ENCODE measurements at regions not wholly inside any gene's neighbourhood (a gene's known extent, or its start where the extent isn't known, plus 50 kb on each side); places are given as distances from the start of the nearest gene placed in this dataset.
"Not testable (repeated sequence)": the region's sequence is repeated elsewhere in the genome, so short reads cannot be mapped to it uniquely, and the experiment has no call there.

DNA sequence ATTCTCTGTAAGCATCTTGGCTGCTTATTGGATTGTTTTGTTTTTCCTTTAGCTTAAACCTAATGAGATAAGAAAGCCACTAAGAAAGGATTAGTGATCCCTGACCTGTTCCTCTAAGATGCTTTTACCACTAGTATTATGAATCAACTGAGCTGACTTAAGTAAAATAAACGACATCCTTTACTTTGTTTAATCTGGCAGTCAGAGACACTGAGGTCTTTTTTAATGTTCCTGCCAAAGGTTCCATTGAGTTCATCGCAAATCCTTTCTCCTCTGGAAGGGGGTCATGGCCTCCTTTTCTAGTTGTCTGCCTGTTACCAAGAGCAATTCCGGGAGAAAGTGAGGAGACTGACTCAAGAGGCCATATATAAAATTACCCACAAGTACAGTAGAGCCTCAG is 1038.3 kb upstream of the SLIT2 start:
- DNase-seq (ENCODE audit: insufficient read length) (no peak), FAIRE-seq (no peak)
- TF ChIP-seq POLR2AphosphoS5 (IDR thresholded peaks at IDR 0.05; ENCODE audit: low read depth, low read length) (no peak), TAF1 (IDR thresholded peaks at IDR 0.05; ENCODE audit: borderline replicate concordance, low read depth, low read length) (no peak), POLR2A (IDR thresholded peaks at IDR 0.05; ENCODE audit: low read depth, low read length) (no peak)

DNA sequence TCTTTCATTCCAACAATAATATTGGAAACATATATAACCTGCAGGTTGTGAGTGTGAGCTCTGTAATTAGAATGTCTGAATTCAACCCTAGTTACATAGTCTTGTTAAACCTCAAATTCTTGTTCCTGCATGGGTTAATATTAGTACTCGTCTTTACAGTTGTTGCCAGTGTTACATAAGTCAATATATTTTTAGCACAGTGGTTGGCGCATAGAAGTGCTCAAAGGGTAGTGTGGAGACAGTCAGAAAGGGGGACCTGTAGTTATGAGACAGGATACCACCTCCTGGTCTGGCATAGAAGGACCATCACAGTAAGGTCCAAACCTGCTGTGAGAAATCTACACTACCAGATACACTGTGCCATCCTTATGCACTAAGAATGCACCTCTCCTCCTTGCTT is 1045.9 kb upstream of the SLIT2 start:
- FAIRE-seq (no peak), DNase-seq (ENCODE audit: insufficient read length) (no peak)
- no peak for TF ChIP-seq TAF1 (IDR thresholded peaks at IDR 0.05; ENCODE audit: borderline replicate concordance, low read depth, low read length)
- TF ChIP-seq POLR2AphosphoS5 (IDR thresholded peaks at IDR 0.05; ENCODE audit: low read depth, low read length), result no peak
- no peak for TF ChIP-seq POLR2A (IDR thresholded peaks at IDR 0.05; ENCODE audit: low read depth, low read length)

DNA sequence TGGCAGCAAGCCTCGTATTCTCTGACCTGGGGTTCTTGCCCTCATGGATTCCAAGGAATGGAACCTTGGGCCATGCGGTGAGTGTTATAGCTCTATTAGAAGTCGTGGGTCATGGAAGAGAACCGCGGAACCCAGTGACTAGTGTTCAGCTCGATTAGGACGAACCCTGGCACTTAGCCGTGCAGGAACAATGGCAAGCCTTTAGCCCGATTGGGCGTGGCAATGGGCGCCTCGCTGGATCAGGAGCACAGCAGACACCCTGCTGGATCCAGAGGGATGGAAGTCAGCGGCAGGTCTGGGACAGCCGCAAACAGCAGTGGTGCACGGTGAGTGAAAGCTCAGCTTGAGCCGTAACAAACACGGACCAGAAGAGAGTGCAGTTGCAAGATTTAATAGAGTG is 1053.9 kb upstream of the SLIT2 start:
- not testable (repeated sequence) for DNase-seq (ENCODE audit: insufficient read length); FAIRE-seq

DNA sequence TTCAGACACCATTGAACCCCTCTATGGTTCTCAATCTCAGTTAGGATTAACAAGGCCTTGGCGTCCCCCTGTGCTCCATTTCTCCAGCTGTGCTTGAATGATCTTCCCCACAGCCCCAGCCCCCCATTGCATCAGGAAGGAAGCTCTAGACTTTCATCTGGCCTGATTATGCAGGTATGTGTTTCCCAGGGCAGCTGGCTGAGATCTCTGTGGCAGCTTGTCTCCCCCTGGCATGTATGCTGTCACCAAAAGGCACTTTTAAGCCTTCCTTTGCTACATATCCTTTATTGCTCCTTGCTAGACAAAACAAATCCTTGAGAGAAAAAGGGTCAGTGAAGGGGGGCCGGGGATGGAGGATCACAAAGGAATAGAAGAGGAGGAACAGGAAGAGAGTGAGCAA is 1056.0 kb upstream of the SLIT2 start:
- FAIRE-seq, result no peak
- no peak for DNase-seq (ENCODE audit: insufficient read length)
- no peak for TF ChIP-seq POLR2A (IDR thresholded peaks at IDR 0.05; ENCODE audit: low read depth, low read length)
- TF ChIP-seq TAF1 (IDR thresholded peaks at IDR 0.05; ENCODE audit: borderline replicate concordance, low read depth, low read length), result no peak
- TF ChIP-seq POLR2AphosphoS5 (IDR thresholded peaks at IDR 0.05; ENCODE audit: low read depth, low read length), result no peak

DNA sequence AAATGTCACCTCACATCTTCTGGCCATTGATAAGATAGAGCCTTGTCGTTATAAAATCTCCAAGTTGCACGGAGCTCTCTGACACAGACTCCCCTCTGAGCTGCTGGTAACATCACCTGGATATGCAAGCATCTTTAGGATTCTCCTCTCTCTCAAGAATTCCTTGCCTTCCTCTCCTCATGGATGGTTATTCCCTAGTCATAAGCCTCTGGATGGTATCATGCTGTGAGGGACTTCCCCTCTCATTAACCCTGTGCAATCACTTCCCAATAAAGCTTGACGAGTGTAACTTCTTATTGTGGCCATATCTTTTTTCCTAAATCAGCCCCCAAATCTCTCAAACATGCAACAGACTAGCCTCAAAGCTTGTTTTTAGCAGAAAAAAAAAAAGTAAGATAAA is 1057.0 kb upstream of the SLIT2 start:
- TF ChIP-seq POLR2AphosphoS5 (IDR thresholded peaks at IDR 0.05; ENCODE audit: low read depth, low read length), result no peak
- no peak for TF ChIP-seq TAF1 (IDR thresholded peaks at IDR 0.05; ENCODE audit: borderline replicate concordance, low read depth, low read length)
- TF ChIP-seq POLR2A (IDR thresholded peaks at IDR 0.05; ENCODE audit: low read depth, low read length), result no peak
- FAIRE-seq (no peak), DNase-seq (ENCODE audit: insufficient read length) (no peak)

DNA sequence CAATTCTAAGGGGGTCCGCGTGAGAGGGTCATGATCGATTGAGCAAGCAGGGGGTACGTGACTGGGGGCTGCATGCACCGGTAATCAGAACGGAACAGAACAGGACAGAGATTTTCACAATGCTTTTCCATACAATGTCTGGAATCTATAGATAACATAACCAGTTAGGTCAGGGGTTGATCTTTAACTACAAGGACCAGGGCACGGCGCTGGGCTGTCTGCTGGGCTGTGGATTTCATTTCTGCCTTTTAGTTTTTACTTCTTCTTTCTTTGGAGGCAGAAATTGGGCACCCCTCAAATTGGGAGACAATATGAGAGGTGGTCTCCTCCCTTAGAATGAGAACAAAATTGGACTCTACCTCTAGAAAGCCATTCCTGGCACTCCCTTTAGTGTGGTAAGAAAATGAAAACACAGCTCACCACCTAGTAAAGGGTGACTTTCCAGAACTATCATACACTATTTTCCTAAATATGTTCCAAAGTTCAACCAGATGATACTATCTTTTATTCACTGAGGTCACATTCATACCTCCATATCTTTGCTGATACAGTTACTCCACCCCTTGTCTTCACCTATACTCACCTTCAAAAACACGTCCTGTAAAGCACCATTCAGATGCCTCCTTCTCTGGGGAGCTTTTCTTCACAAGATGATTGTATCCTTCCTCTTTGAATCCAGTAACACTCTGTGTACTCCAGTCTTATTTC is 1058.3 kb upstream of the SLIT2 start:
- no peak for FAIRE-seq
- TF ChIP-seq POLR2AphosphoS5 (IDR thresholded peaks at IDR 0.05; ENCODE audit: low read depth, low read length), result no peak
- TF ChIP-seq TAF1 (IDR thresholded peaks at IDR 0.05; ENCODE audit: borderline replicate concordance, low read depth, low read length), result no peak
- no peak for TF ChIP-seq POLR2A (IDR thresholded peaks at IDR 0.05; ENCODE audit: low read depth, low read length)

DNA sequence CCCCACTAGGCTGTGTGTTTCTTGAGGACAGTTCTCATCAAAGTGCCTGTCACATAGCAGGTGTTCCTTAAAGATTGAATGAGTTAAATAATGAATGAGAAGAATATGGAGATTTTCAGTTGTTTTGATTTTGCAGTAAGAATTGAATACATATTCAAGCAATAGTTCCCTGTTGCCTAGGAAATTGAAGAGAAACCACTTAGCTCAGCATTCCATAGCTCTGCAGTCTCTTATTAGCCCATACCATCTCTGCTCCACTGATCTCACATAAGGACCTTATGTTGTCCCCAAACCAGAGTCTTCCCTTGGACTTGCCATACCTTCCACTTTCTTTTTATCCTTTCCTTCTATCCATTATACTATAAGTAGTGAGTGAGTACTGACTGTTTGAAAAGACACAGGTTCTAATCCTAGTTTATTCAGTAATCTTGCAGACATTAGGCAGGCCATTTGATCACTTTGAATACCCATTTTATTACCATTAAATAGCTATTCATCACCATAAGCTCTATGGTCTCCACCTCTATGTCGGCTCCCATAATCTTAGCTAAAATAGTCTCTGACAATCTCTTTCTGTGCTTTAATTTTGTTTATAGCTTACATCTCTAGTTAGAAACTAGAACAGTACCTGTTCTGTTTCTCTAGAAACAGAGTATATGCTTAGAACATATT is 1059.6 kb upstream of the SLIT2 start:
- TF ChIP-seq POLR2A (IDR thresholded peaks at IDR 0.05; ENCODE audit: low read depth, low read length) (no peak), TAF1 (IDR thresholded peaks at IDR 0.05; ENCODE audit: borderline replicate concordance, low read depth, low read length) (no peak), POLR2AphosphoS5 (IDR thresholded peaks at IDR 0.05; ENCODE audit: low read depth, low read length) (no peak)
- no peak for DNase-seq (ENCODE audit: insufficient read length)
- FAIRE-seq, result no peak

More for the DNA sequence above, 1058.3 kb upstream of the SLIT2 start:
- no peak for DNase-seq (ENCODE audit: insufficient read length)

DNA sequence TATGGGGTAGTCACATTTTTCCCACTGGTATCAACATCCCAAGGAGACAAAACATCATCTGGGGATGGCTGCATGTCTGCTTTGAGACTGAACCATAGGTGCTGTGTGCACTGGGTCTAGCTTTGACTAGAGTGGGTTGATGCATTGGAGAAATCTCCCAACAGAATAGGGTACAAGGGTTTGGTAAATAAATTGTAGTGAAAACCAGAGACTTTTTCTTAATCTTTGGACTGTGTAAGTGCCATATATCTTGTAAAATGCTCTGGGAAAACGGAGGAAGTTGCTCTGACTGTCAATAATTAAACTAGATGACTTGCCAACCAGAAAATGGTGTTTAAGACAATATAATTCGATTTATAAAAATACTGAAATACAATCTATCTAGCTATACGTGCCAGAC is 1064.0 kb upstream of the SLIT2 start:
- no peak for TF ChIP-seq POLR2A (IDR thresholded peaks at IDR 0.05; ENCODE audit: low read depth, low read length)
- TF ChIP-seq POLR2AphosphoS5 (IDR thresholded peaks at IDR 0.05; ENCODE audit: low read depth, low read length), result no peak
- no peak for TF ChIP-seq TAF1 (IDR thresholded peaks at IDR 0.05; ENCODE audit: borderline replicate concordance, low read depth, low read length)
- DNase-seq (ENCODE audit: insufficient read length), result no peak
- FAIRE-seq, result no peak

DNA sequence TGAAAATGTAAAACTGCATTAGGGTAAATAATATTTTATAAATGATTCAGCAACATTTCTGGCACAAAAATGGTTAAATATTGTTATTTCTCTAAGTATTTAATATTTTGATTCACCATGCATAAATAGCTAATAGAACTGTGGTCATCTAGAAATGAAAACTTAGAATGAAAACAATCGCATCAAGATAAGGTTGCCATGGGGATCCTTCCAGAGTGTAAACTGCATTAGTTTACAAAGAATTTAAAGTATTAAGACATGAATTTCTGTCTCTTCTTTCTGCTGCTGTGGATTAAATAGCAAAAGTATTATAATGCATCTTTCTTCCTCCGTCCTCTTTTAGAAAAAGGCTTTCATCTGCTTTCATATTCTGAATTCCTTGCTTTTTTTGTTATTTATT is 1064.6 kb upstream of the SLIT2 start:
- TF ChIP-seq POLR2AphosphoS5 (IDR thresholded peaks at IDR 0.05; ENCODE audit: low read depth, low read length) (no peak), POLR2A (IDR thresholded peaks at IDR 0.05; ENCODE audit: low read depth, low read length) (no peak), TAF1 (IDR thresholded peaks at IDR 0.05; ENCODE audit: borderline replicate concordance, low read depth, low read length) (no peak)
- FAIRE-seq (no peak), DNase-seq (ENCODE audit: insufficient read length) (no peak)

DNA sequence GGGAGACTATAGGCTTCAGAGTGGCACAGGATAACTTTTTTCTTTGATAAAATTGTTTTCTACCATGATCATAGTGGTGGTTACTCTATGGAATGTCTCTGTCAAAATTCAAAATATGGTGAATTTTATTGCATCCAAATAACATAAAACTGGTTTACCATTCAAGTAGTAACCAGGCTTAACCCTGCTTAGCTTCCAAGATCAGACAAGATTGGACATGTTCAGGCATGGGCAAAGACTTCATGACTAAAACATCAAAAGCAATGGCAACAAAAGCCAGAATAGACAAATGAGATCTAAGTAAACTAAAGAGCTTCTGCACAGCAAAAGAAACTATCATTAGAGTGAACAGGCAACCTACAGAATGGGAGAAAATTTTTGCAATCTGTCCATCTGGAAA is 1070.1 kb upstream of the SLIT2 start:
- FAIRE-seq; DNase-seq (ENCODE audit: insufficient read length): not testable (repeated sequence)

DNA sequence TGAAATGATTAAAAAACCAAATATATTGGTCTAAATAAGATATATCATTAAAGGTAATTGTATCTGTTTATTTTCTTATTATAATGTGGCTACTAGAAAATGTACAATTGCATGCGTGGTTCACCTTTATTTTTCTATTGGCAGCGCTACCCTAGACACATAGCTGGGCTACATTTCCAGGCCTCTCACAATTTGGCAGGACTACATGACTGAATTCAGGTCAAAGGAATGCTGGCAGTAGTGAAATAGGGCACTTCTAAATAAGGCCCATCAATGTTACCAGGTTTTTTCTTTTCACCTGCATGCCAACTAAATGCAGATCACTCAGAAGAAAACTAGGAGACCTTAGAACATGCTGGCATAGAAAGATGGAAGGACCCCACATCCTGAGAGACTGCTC is 1072.9 kb upstream of the SLIT2 start:
- FAIRE-seq, result no peak

DNA sequence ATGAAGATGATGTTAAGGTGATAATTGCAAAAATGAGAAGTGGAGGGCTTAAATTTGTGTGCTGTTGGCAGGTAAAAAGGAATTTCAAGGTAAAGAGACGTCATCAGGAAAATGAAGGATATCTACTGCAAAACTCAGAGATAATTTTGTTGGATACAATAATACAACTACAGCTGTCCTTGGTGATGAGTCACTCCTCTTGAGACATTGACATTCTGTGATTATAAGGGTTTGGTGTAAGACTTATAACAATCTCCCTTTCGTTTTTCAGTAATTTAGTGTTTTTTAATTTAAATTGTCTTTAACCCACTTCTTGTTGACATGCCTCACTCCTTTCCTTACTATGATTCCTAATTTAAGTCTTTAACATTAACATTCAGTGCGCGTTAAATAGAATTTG is 1074.1 kb upstream of the SLIT2 start:
- TF ChIP-seq POLR2A (IDR thresholded peaks at IDR 0.05; ENCODE audit: low read depth, low read length) (no peak), POLR2AphosphoS5 (IDR thresholded peaks at IDR 0.05; ENCODE audit: low read depth, low read length) (no peak), TAF1 (IDR thresholded peaks at IDR 0.05; ENCODE audit: borderline replicate concordance, low read depth, low read length) (no peak)
- DNase-seq (ENCODE audit: insufficient read length) (no peak), FAIRE-seq (no peak)

More for the DNA sequence above, 1072.9 kb upstream of the SLIT2 start:
- TF ChIP-seq POLR2A (IDR thresholded peaks at IDR 0.05; ENCODE audit: low read depth, low read length) (no peak), TAF1 (IDR thresholded peaks at IDR 0.05; ENCODE audit: borderline replicate concordance, low read depth, low read length) (no peak), POLR2AphosphoS5 (IDR thresholded peaks at IDR 0.05; ENCODE audit: low read depth, low read length) (no peak)
- DNase-seq (ENCODE audit: insufficient read length), result no peak
